GM21515 (cell line): ENCODE measurements at regions not wholly inside any gene's neighbourhood (a gene's known extent, or its start where the extent isn't known, plus 50 kb on each side); places are given as distances from the start of the nearest gene placed in this dataset.

Experiments
- ATAC-seq: cut with Tn5 transposase; IDR thresholded peaks from one replicate; pipeline ENCODE4 v1.9.1; 2021; ENCODE audit not compliant: unreplicated experiment

- no peak for ATAC-seq
Observed at GRCh38 chr6:74785236-74785635, 420.6 kb downstream of the COL12A1 start.

- no peak for ATAC-seq
Observed at GRCh38 chr6:74782346-74782745, 423.5 kb downstream of the COL12A1 start.

GRCh38 chr6:74780831-74781230 lies 425.0 kb downstream of the COL12A1 start:
- ATAC-seq = no peak

- no peak for ATAC-seq
Observed at GRCh38 chr6:74768738-74769137, 437.1 kb downstream of the COL12A1 start.

GRCh38 chr6:74768120-74768519 lies 437.7 kb downstream of the COL12A1 start:
- ATAC-seq = no peak

- no peak for ATAC-seq
Observed at GRCh38 chr6:74765486-74765885, 440.4 kb downstream of the COL12A1 start.

GRCh38 chr6:74764486-74764885 lies 441.4 kb downstream of the COL12A1 start:
- ATAC-seq = no peak

- ATAC-seq = no peak
Observed at GRCh38 chr6:74762841-74763240, 443.0 kb downstream of the COL12A1 start.

GRCh38 chr6:74757813-74758212 lies 448.0 kb downstream of the COL12A1 start:
- no peak for ATAC-seq

GRCh38 chr6:74756923-74757322 lies 448.9 kb downstream of the COL12A1 start:
- ATAC-seq = no peak

- no peak for ATAC-seq
Observed at GRCh38 chr6:74755778-74756177, 450.1 kb downstream of the COL12A1 start.

GRCh38 chr6:74755196-74755595 lies 450.7 kb downstream of the COL12A1 start:
- no peak for ATAC-seq

GRCh38 chr6:74753883-74754600 lies 451.8 kb downstream of the COL12A1 start:
- ATAC-seq = no peak

GRCh38 chr6:74752303-74752702 lies 453.6 kb downstream of the COL12A1 start:
- ATAC-seq = no peak

- no peak for ATAC-seq
Observed at GRCh38 chr6:74750826-74751225, 455.0 kb downstream of the COL12A1 start.

GRCh38 chr6:74749211-74750147 lies 456.4 kb downstream of the COL12A1 start:
- no peak for ATAC-seq

- ATAC-seq = no peak
Observed at GRCh38 chr6:74745670-74746069, 460.2 kb downstream of the COL12A1 start.

- ATAC-seq = no peak
Observed at GRCh38 chr6:74742793-74743508, 462.9 kb downstream of the COL12A1 start.

- no peak for ATAC-seq
Observed at GRCh38 chr6:74741646-74742045, 464.2 kb downstream of the COL12A1 start.

GRCh38 chr6:74735304-74735703 lies 470.5 kb downstream of the COL12A1 start:
- no peak for ATAC-seq

- ATAC-seq = no peak
Observed at GRCh38 chr6:74734901-74735300, 471.0 kb downstream of the COL12A1 start.
